ENCODE measurements at regions not wholly inside any gene's neighbourhood (a gene's known extent, or its start where the extent isn't known, plus 50 kb on each side); places are given as distances from the start of the nearest gene placed in this dataset.
A peak's percentile ranks its signal among the peaks of the same experiment; 100 is the strongest.

GRCh38 chr15:31175484-31175883, 74.0 kb upstream of the TRPM1 start:
- peak; percentile 12 for DNase-seq (ENCODE audit: low spot score)
- in situ Hi-C loops (cut with MboI; ENCODE audit: low pct_unique_long_range_greater_than_20kb, low sequenced_read_pairs, unreplicated experiment), result no loop called here
- no peak for TF ChIP-seq CTCF (IDR thresholded peaks at IDR 0.05; ENCODE audit: extremely low read depth, insufficient read depth, missing control alignments)

- in situ Hi-C loops (cut with MboI; ENCODE audit: low pct_unique_long_range_greater_than_20kb, low sequenced_read_pairs, unreplicated experiment), result no loop called here
- peak; percentile 4 for DNase-seq (ENCODE audit: low spot score)
- TF ChIP-seq CTCF (IDR thresholded peaks at IDR 0.05; ENCODE audit: extremely low read depth, insufficient read depth, missing control alignments), result no peak
Measured at GRCh38 chr15:31177951-31178350, 76.4 kb upstream of the TRPM1 start.

GRCh38 chr15:31178705-31179104, 77.2 kb upstream of the TRPM1 start:
- in situ Hi-C loops (cut with MboI; ENCODE audit: low pct_unique_long_range_greater_than_20kb, low sequenced_read_pairs, unreplicated experiment), result no loop called here
- no peak for TF ChIP-seq CTCF (IDR thresholded peaks at IDR 0.05; ENCODE audit: extremely low read depth, insufficient read depth, missing control alignments)
- peak; percentile 6 for DNase-seq (ENCODE audit: low spot score)

GRCh38 chr15:31179693-31180092, 78.2 kb upstream of the TRPM1 start:
- in situ Hi-C loops (cut with MboI; ENCODE audit: low pct_unique_long_range_greater_than_20kb, low sequenced_read_pairs, unreplicated experiment), result no loop called here
- TF ChIP-seq CTCF (IDR thresholded peaks at IDR 0.05; ENCODE audit: extremely low read depth, insufficient read depth, missing control alignments), result no peak
- DNase-seq (ENCODE audit: low spot score), result no peak

GRCh38 chr15:31193291-31193690, 91.8 kb upstream of the TRPM1 start:
- in situ Hi-C loops (cut with MboI; ENCODE audit: low pct_unique_long_range_greater_than_20kb, low sequenced_read_pairs, unreplicated experiment), result no loop called here
- TF ChIP-seq CTCF (IDR thresholded peaks at IDR 0.05; ENCODE audit: extremely low read depth, insufficient read depth, missing control alignments), result no peak
- no peak for DNase-seq (ENCODE audit: low spot score)

GRCh38 chr15:31195871-31196270, 94.3 kb upstream of the TRPM1 start:
- no peak for TF ChIP-seq CTCF (IDR thresholded peaks at IDR 0.05; ENCODE audit: extremely low read depth, insufficient read depth, missing control alignments)
- in situ Hi-C loops (cut with MboI; ENCODE audit: low pct_unique_long_range_greater_than_20kb, low sequenced_read_pairs, unreplicated experiment), result no loop called here
- DNase-seq (ENCODE audit: low spot score), result no peak
